CD8-positive, alpha-beta memory T cell (primary cell): ENCODE measurements at regions not wholly inside any gene's neighbourhood (a gene's known extent, or its start where the extent isn't known, plus 50 kb on each side); places are given as distances from the start of the nearest gene placed in this dataset.
"Not testable (repeated sequence)": the region's sequence is repeated elsewhere in the genome, so short reads cannot be mapped to it uniquely, and the experiment has no call there.

Source experiments
- CTCF ChIA-PET: fragments of 350-600 bp; sonication (Branson Sonifier 250); formaldehyde crosslinking; loops from one replicate; lab custom pipeline; 2021; ENCODE audit warnings: antibody characterized with exemption; lab: Charles Lee
- POLR2A ChIA-PET: fragments of 350-600 bp; sonication (Branson Sonifier 250); formaldehyde crosslinking; loops from one replicate; lab custom pipeline; 2021; ENCODE audit warnings: antibody characterized with exemption; lab: Charles Lee
- DNase-seq, 5 donors: peaks; one replicate each; pipeline versions ENCODE4 v3.0.0 to v3.0.0-alpha.2; 2020 to 2022; ENCODE audit warnings: mixed read lengths in 1 of 5
- H3K27ac ChIP-seq: one replicate; pipeline ENCODE4 v1.7.0; 2013; ENCODE audit warnings: low read depth, mild to moderate bottlenecking, low read length, moderate library complexity
- H3K27me3 ChIP-seq: 2 replicates; pipeline ENCODE4 v1.7.0; 2013; ENCODE audit warnings: low read length, mild to moderate bottlenecking; ENCODE audit not compliant: insufficient read depth, poor library complexity, severe bottlenecking
- H3K36me3 ChIP-seq: 2 replicates; pipeline ENCODE4 v1.7.0; 2013; ENCODE audit warnings: mild to moderate bottlenecking, low read length, moderate library complexity; ENCODE audit not compliant: insufficient read depth
- H3K4me1 ChIP-seq: 2 replicates; pipeline ENCODE4 v1.7.0; 2013; ENCODE audit warnings: mild to moderate bottlenecking, low read length, moderate library complexity; ENCODE audit not compliant: insufficient read depth
- H3K4me3 ChIP-seq: 2 replicates; pipeline ENCODE4 v1.7.0; 2013; ENCODE audit warnings: mild to moderate bottlenecking, low read length
- H3K9me3 ChIP-seq: 2 replicates; pipeline ENCODE4 v1.7.0; 2013; ENCODE audit warnings: mild to moderate bottlenecking, low read length
- H3K27ac Mint-ChIP-seq, 8 donors: one replicate each; pipeline ENCODE4 v1.8.0; 2020 to 2021; ENCODE audit warnings: mixed read lengths in 8 of 8, mild to moderate bottlenecking in 6 of 8, inconsistent platforms in 3 of 8, moderate library complexity in 3 of 8
- H3K27me3 Mint-ChIP-seq, 2 donors: one replicate each; pipeline ENCODE4 v1.8.0; 2020 to 2021; ENCODE audit warnings: mixed read lengths in 2 of 2, mild to moderate bottlenecking in 1 of 2, moderate library complexity in 1 of 2
- H3K36me3 Mint-ChIP-seq, 3 donors: one replicate each; pipeline ENCODE4 v1.8.0; 2020 to 2021; ENCODE audit warnings: mixed read lengths in 3 of 3, inconsistent platforms in 1 of 3, mild to moderate bottlenecking in 1 of 3
- H3K4me1 Mint-ChIP-seq, 3 donors: one replicate each; pipeline ENCODE4 v1.8.0; 2020 to 2021; ENCODE audit warnings: mixed read lengths in 3 of 3, inconsistent platforms in 1 of 3, mild to moderate bottlenecking in 1 of 3
- H3K4me3 Mint-ChIP-seq, 7 donors: one replicate each; pipeline ENCODE4 v1.8.0; 2020 to 2021; ENCODE audit warnings: mixed read lengths in 7 of 7, mild to moderate bottlenecking in 6 of 7, moderate library complexity in 4 of 7, inconsistent platforms in 2 of 7
- H3K9me3 Mint-ChIP-seq, 5 donors: one replicate each; pipeline ENCODE4 v1.8.0; 2020 to 2022; ENCODE audit warnings: mixed read lengths in 5 of 5, mild to moderate bottlenecking in 3 of 5, moderate library complexity in 2 of 5, inconsistent platforms in 1 of 5

GRCh38 chr14:106291626-106292025, 765.2 kb downstream of the TMEM121 start:
- peaks cover 3 to 53% of the 10 kb centered on the region in 2 donors for H3K27me3 Mint-ChIP-seq
- H3K4me3 ChIP-seq: no peak overlapping the region
- H3K4me3 Mint-ChIP-seq: no peak overlapping the region
- H3K4me1 Mint-ChIP-seq: no peaks in the 10 kb centered on the region
- H3K27ac Mint-ChIP-seq: no peak overlapping the region
- H3K9me3 Mint-ChIP-seq: no peaks in the 10 kb centered on the region
- H3K36me3 ChIP-seq: no peaks in the 10 kb centered on the region
- H3K27me3 ChIP-seq: no peaks in the 10 kb centered on the region
- ChIA-PET POLR2A (no interaction called here), CTCF (no interaction called here)
- H3K27ac ChIP-seq: no peak overlapping the region
- no peak for DNase-seq
- no peaks in the 10 kb centered on the region for H3K36me3 Mint-ChIP-seq
- no peaks in the 10 kb centered on the region for H3K9me3 ChIP-seq
- H3K4me1 ChIP-seq: no peaks in the 10 kb centered on the region

- no peak overlapping the region for H3K4me3 Mint-ChIP-seq
- ChIA-PET CTCF (interaction anchor here (1.3 kb wide), 1 partner anchor 37 kb away, joined by 4 read pairs; no protein-coding TSS in a partner anchor), POLR2A (no interaction called here)
- H3K36me3 ChIP-seq: no peaks in the 10 kb centered on the region
- H3K4me1 Mint-ChIP-seq: no peaks in the 10 kb centered on the region
- H3K4me1 ChIP-seq: no peaks in the 10 kb centered on the region
- no peaks in the 10 kb centered on the region for H3K27me3 ChIP-seq
- H3K27ac Mint-ChIP-seq: no peak overlapping the region
- no peak for DNase-seq
- H3K27me3 Mint-ChIP-seq: peaks cover 7 to 65% of the 10 kb centered on the region in 2 donors
- no peak overlapping the region for H3K4me3 ChIP-seq
- peaks cover 0 to 3% (median 0%) of the 10 kb centered on the region in 5 donors for H3K9me3 Mint-ChIP-seq
- peaks cover 0 to 5% (median 0%) of the 10 kb centered on the region in 3 donors for H3K36me3 Mint-ChIP-seq
- H3K9me3 ChIP-seq: no peaks in the 10 kb centered on the region
- no peak overlapping the region for H3K27ac ChIP-seq
Observed at GRCh38 chr14:106294324-106294723, 767.9 kb downstream of the TMEM121 start.

GRCh38 chr14:106300951-106301510, 774.6 kb downstream of the TMEM121 start:
- Mint-ChIP-seq H3K4me1 (peaks cover 9 to 13% (median 11%) of the 10 kb centered on the region in 3 donors), H3K27me3 (peaks cover 5 to 66% of the 10 kb centered on the region in 2 donors), H3K27ac (peak overlapping the region in 3 of 8 donors; percentile 30 to 58 (median 42)), H3K4me3 (peak overlapping the region in 2 of 7 donors; percentile 18 to 20)
- H3K4me3 ChIP-seq, H3K9me3 Mint-ChIP-seq, H3K36me3 Mint-ChIP-seq, POLR2A ChIA-PET, H3K27ac ChIP-seq, H3K36me3 ChIP-seq, CTCF ChIA-PET, H3K9me3 ChIP-seq, H3K27me3 ChIP-seq: not testable (repeated sequence)
- peak in 1 of 5 donors; percentile 4 for DNase-seq
- peaks cover 13% of the 10 kb centered on the region for H3K4me1 ChIP-seq

- H3K36me3 Mint-ChIP-seq, POLR2A ChIA-PET, H3K27ac ChIP-seq, DNase-seq, H3K9me3 ChIP-seq, H3K27me3 ChIP-seq, H3K36me3 ChIP-seq, H3K4me3 ChIP-seq, H3K9me3 Mint-ChIP-seq, CTCF ChIA-PET: not testable (repeated sequence)
- H3K27ac Mint-ChIP-seq: peak overlapping the region in 1 of 8 donors; percentile 58
- H3K4me3 Mint-ChIP-seq: peak overlapping the region in 2 of 7 donors; percentile 18 to 20
- peaks cover 13% of the 10 kb centered on the region for H3K4me1 ChIP-seq
- peaks cover 5 to 70% of the 10 kb centered on the region in 2 donors for H3K27me3 Mint-ChIP-seq
- H3K4me1 Mint-ChIP-seq: peaks cover 9 to 13% (median 11%) of the 10 kb centered on the region in 3 donors
Observed at GRCh38 chr14:106301609-106302008, 775.2 kb downstream of the TMEM121 start.

GRCh38 chr14:106302661-106303060, 776.3 kb downstream of the TMEM121 start:
- H3K4me3 ChIP-seq: no peak overlapping the region
- DNase-seq: no peak
- H3K4me1 Mint-ChIP-seq: peaks cover 9 to 13% (median 11%) of the 10 kb centered on the region in 3 donors
- no peak overlapping the region for H3K27ac Mint-ChIP-seq
- H3K36me3 ChIP-seq: no peaks in the 10 kb centered on the region
- H3K27ac ChIP-seq: no peak overlapping the region
- no peaks in the 10 kb centered on the region for H3K9me3 Mint-ChIP-seq
- no peaks in the 10 kb centered on the region for H3K9me3 ChIP-seq
- ChIA-PET POLR2A (no interaction called here), CTCF (no interaction called here)
- H3K4me1 ChIP-seq: peaks cover 13% of the 10 kb centered on the region
- H3K4me3 Mint-ChIP-seq: no peak overlapping the region
- H3K27me3 ChIP-seq: no peaks in the 10 kb centered on the region
- H3K27me3 Mint-ChIP-seq: peaks cover 0 to 59% of the 10 kb centered on the region in 2 donors
- peaks cover 0 to 5% (median 0%) of the 10 kb centered on the region in 3 donors for H3K36me3 Mint-ChIP-seq

GRCh38 chr14:106304271-106304670, 777.9 kb downstream of the TMEM121 start:
- no peaks in the 10 kb centered on the region for H3K9me3 ChIP-seq
- ChIA-PET CTCF (no interaction called here), POLR2A (no interaction called here)
- Mint-ChIP-seq H3K27ac (no peak overlapping the region), H3K4me1 (peaks cover 9 to 13% (median 11%) of the 10 kb centered on the region in 3 donors), H3K27me3 (peaks cover 3 to 49% of the 10 kb centered on the region in 2 donors), H3K4me3 (no peak overlapping the region), H3K36me3 (no peaks in the 10 kb centered on the region), H3K9me3 (peaks cover 0 to 1% (median 0%) of the 10 kb centered on the region in 5 donors)
- DNase-seq: no peak
- H3K4me3 ChIP-seq: no peak overlapping the region
- no peaks in the 10 kb centered on the region for H3K27me3 ChIP-seq
- no peaks in the 10 kb centered on the region for H3K36me3 ChIP-seq
- peaks cover 13% of the 10 kb centered on the region for H3K4me1 ChIP-seq
- H3K27ac ChIP-seq: no peak overlapping the region

- H3K27ac Mint-ChIP-seq: peak overlapping the region in 2 of 8 donors; percentile 17 to 95
- ChIA-PET POLR2A (no interaction called here), CTCF (no interaction called here)
- peaks cover 0 to 2% (median 0%) of the 10 kb centered on the region in 5 donors for H3K9me3 Mint-ChIP-seq
- Histone ChIP-seq H3K4me1 (no peaks in the 10 kb centered on the region), H3K9me3 (no peaks in the 10 kb centered on the region), H3K4me3 (no peak overlapping the region), H3K27me3 (no peaks in the 10 kb centered on the region), H3K27ac (no peak overlapping the region), H3K36me3 (no peaks in the 10 kb centered on the region)
- peaks cover 14 to 52% of the 10 kb centered on the region in 2 donors for H3K27me3 Mint-ChIP-seq
- peak overlapping the region in 1 of 7 donors; percentile 67 for H3K4me3 Mint-ChIP-seq
- peak; percentile 51 to 72 (median 59) for DNase-seq
- no peaks in the 10 kb centered on the region for H3K4me1 Mint-ChIP-seq
- H3K36me3 Mint-ChIP-seq: no peaks in the 10 kb centered on the region
Observed at GRCh38 chr14:106308839-106309389, 782.5 kb downstream of the TMEM121 start.

- no peaks in the 10 kb centered on the region for H3K4me1 Mint-ChIP-seq
- Histone ChIP-seq H3K4me1 (no peaks in the 10 kb centered on the region), H3K4me3 (no peak overlapping the region), H3K36me3 (no peaks in the 10 kb centered on the region), H3K27me3 (no peaks in the 10 kb centered on the region), H3K9me3 (no peaks in the 10 kb centered on the region), H3K27ac (no peak overlapping the region)
- H3K27ac Mint-ChIP-seq: peak overlapping the region in 2 of 8 donors; percentile 17 to 95
- peaks cover 14 to 54% of the 10 kb centered on the region in 2 donors for H3K27me3 Mint-ChIP-seq
- H3K4me3 Mint-ChIP-seq: no peak overlapping the region
- no peaks in the 10 kb centered on the region for H3K36me3 Mint-ChIP-seq
- no peak for DNase-seq
- ChIA-PET POLR2A (no interaction called here), CTCF (no interaction called here)
- H3K9me3 Mint-ChIP-seq: peaks cover 0 to 2% (median 0%) of the 10 kb centered on the region in 5 donors
Observed at GRCh38 chr14:106309423-106309822, 783.0 kb downstream of the TMEM121 start.
